NCI-H2029 treated with DMSO at 0.1 percent for 48 hours (cell line): ENCODE measurements at regions not wholly inside any gene's neighbourhood (a gene's known extent, or its start where the extent isn't known, plus 50 kb on each side); places are given as distances from the start of the nearest gene placed in this dataset.
"Not testable (repeated sequence)": the region's sequence is repeated elsewhere in the genome, so short reads cannot be mapped to it uniquely, and the experiment has no call there.

Experiments used
- DNase-seq: peaks from one replicate; lab custom pipeline; 2025; lab: John Stamatoyannopoulos, UW

DNA sequence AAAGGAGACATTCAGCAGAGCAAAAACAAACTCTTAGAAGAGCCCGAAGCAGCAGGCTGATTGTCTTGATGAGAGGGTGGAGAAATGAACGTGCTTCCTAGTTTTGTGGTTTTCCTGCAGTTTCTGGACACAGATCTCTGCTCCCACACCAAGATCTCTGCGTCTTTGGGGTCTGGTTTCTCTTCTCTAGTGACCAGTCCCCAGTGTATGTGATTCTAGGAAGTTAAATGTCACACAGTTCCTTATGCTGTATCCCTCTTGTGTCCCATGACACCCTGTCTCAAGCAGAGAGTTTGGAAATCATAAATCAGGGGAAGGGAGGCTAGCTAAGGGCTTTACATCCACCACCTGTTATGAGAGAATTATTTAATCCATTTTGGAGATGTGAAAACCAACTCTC is 55.4 kb upstream of the KLF14 start:
- no peak for DNase-seq

DNA sequence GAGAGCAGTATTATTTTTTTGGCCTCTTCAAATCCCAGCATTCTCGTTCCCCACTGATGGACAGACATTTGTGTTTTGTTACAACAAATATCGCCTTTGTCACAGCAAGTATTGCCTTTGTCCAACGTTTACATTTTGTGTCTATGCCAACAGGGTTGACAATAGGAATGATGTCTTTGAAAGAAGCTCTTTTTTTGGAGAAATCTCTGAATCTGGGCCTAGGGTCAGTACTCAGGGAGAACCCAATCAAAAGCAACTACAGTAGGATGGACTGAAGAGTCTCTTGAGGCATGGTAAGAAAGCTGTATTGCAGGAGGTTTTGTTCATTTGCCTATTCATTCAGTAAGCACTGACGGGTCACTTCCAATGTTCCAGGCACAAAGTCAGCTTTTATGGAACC is 57.7 kb upstream of the KLF14 start:
- no peak for DNase-seq

DNA sequence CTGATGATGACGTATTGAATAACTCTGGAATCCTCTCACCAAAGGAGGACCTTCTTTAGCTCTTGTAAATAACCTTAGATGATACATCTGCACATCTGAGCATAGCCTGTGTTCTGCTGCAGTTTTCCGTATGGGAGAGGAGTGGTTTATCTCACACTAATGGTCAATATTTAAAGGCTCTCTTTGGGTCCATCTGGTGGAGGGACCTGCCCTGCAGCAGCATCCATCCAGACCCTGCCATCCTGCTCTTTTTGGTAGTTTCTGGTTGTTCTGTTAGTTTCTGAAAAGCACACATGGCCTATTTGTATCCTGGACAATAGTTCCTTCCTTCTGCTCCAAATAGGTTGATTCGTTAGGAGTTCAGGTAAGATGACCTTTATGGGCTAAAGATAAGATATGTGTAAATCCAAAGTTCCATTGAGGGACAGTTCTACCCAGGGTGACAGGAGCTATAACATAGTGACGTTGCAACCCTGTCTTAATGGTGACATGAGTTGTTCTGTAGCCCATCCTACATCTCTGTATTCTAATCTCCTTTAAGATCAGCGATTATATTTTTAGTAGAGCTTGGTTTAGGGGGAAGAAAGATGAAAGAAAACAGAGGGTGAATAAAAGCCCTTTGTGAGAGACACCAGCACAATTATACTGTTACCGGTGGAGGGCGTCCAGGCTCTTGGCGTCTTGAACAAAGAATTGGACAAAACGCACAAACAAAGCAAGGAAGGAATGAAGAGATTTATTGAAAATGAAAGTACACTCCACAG is 60.0 kb upstream of the KLF14 start:
- DNase-seq = no peak

DNA sequence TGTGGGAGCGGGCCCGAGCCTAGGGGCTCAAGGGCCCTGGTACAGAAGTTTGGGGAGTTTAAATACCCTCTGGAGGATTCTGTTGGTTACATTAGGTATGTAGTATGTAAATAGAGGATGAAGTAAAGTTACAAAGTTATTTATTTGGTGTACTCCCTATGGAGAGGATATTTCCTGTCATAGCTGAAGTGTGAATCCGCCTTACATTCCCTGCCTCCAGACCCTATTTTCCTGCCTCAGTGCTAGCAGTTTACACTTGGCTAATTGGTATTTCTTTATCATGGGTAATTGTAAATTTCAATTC is 60.6 kb upstream of the KLF14 start:
- DNase-seq = no peak

DNA sequence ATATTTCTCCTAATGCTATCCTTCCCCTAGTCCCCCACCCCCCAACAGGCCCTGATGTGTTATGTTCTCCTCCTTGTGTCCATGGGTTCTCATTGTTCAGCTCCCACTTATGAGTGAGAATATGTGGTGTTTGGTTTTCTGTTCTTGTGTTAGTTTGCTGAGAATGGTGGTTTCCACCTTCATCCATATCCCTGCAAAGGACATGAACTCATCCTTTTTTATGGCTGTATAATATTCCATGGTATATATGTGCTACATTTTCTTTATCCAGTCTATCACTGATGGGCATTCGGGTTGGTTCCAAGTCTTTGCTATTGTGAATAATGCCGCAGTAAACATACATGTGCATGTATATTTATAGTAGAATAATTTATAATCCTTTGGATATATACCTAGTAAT is 62.4 kb upstream of the KLF14 start:
- DNase-seq = not testable (repeated sequence)

DNA sequence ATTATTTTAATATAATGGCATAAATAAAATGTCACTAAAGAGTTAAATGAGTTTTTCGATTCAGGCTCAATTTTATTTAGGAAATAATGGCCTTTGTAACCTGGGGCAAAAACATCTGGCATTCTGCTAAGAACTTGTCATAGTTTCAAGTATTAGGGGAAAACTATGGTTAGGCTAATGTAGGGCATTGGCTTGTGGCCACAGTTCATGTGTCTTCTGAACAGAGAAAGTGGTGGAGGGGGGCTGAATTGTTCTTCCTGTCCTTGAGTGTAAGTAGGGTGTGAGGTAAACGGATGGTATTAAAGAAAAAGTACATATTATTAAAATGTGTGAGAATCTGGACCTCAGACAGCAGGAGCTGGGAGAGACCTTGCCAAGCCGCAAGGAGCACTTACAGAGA is 69.1 kb upstream of the KLF14 start:
- no peak for DNase-seq

DNA sequence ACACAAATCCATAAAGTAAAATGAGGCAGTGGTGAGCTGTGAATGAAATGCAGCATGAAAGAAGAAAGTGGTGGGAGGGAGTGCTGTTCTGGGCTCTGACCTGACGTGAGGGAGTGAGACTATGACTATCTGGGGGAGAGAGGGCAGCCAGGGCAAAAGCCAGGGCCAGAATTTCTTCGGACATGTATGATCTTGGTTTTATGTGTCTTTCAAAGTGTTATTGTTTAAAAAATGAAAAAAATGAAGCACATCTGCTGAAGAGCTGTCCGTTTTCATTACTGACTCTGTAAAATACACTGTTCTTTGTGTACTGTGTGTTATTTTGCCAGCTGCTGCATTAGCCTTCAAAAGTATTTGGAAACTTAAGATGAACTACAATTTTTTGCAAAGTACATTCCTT is 70.2 kb upstream of the KLF14 start:
- no peak for DNase-seq

DNA sequence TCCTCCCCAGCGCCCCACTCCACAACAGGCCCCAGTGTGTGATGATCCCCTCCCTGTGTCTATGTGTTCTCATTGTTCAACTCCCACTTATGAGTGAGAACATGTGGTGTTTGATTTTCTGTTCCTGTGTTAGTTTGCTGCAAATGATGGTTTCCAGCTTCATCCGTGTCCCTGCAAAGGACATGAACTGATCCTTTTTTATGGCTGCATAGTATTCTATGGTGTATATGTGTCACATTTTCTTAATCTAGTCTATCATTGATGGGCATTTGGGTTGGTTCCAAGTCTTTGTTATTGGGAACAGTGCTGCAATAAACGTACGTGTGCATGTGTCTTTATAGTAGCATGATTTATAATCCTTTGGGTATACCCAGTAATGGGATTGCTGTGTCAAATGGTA is 78.8 kb upstream of the KLF14 start:
- not testable (repeated sequence) for DNase-seq

DNA sequence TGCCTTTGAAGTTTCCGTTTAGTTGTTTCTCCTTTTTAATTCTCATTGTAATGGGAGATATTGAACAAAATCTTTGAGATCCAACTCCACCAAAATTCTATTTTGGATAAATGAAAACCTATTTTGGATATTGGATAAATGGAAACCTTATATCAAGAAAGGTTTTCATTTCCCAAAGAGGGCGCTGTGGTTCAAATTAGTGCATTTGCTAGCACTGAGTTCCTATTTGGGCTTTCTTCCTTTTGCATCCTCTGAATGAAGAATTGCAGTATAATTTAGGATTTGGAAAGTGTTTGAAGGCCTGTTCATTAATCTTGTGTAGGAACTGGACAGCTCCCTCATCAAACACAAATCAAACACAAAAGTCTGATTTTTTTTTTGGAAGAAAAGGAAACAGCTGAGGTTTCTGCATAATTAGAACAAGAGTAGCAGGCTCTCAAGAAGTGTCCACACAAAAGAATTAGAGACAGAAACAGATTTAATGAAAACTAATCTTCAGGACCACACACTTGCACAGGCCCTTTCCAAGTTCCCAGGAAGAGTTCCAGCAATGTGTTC is 80.8 kb upstream of the KLF14 start:
- DNase-seq = no peak

DNA sequence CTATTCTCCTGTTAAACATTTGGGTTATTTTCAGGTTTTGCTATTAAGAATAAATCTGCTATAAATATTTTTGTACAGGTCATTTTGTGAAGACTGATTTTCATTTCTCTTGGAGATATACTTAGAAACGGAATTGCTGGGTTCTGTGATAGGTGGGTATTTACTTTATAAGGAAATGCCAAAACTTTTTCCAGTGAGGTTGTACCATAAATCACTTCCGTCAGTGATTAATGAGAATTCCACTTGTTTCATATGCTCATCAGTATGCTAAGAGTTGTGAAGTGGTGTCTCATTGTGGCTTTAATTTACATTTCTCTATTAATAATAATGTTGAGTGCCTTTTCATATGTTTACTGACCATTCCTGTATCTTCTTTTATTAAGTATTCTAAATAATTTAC is 84.0 kb upstream of the KLF14 start:
- no peak for DNase-seq

DNA sequence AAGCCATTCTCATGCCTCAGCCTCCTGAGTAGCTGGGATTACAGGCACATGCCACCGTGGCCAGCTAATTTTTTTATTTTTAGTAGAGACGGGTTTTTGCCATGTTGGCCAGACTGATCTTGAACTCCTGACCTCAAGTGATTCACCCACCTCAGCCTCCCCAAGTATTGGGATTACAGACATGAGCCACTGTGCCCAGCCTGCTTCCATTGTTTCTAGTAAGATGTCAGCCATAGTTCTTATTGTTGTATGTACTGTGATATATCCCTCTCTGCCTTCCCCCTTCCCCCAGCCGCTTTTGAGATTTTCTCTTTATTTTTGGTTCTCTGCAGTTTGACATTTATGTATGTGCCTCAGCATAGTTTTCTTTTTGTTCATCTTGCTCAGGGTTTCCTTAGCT is 87.9 kb upstream of the KLF14 start:
- DNase-seq = no peak

DNA sequence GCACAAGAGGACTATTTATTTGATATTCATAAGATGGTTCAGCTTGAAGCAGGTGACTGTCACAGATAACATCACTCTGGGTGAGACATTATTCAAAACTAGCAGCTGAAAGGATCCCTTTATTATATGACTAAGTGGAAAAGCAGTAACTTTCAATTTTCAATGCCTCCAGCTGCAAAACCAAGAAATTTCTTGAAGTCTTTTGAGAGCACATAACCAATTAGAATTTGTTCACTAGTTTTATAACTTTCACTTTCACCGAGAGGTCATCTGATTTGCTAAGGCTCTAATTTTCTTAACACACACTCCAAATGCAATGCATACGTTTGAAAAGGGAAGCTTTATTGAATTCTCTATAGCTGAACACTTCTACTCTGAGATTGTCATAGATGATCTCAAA is 88.6 kb upstream of the KLF14 start:
- DNase-seq = no peak

DNA sequence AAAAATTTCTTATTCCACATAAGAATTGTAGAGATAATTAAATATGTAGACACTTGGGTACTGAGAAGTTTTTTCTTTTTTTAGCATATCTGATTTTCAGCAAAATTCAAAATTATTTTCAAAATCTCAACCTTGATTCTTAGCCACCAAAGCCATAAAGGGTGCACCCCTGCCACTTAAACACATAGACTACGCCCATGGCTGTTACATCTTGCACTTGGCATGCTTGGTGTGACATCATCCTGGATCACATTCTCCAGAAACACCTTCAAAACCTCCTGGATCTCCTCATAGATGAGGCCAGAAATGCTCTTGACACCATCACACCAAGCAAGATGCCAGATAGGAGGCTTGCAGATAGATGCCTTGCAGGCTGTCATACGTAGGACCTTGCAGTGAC is 89.1 kb upstream of the KLF14 start:
- DNase-seq = no peak

DNA sequence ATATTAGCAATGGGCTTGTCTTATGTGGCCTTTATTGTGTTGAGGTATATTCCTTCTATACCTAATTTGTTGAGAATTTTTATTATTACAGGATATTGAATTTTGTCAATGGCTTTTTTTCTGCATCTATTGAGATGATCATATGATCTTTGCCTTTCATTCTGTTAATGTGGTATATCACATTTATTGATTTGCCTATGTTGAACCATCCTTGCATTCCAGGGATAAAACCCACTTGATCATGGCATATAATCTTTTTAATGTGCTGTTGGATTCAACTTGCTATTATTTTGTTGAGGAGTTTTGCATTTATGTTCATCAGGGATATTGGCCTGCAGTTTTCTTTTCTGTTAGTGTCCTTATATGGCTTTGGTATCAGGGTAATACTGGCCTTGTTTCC is 91.8 kb upstream of the KLF14 start:
- no peak for DNase-seq

DNA sequence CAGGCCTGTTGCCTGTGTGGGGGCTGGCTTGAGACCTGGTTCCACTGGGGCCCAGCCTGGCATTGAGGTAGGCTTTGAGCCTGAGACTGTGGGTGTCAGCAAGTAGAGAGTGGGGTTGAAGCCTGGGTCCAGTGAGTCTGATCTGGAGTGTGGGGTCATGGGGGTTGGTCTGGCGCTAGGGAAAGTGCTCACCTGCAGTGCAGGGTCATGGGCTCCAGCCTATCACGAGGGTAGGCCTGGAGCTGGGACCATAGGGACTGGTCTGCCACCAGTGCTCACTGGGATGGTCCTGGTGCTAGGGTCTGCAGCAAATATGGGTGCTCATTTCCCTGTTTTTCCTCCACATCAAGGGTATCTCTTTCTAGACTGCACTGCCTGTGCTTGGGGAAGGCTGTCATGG is 95.4 kb upstream of the KLF14 start:
- DNase-seq = no peak

DNA sequence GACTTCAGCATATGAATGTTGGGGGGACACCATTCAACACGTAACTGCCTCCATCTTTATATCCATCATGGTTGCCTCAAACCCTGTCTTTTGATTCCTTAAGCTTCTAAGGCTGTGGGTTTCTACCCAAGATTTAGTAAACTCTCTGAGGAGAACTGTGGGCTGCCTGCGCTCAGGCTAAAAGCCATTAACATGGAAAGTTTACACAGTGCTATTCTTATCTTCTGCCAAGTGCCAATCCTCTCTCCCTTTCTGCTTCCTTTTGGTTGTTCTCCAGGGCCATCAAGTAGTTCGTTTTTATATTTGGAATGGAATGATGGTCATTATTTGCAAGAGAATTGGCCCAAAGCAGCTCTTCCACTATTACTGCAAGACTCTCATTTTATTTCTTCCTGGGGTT is 97.3 kb upstream of the KLF14 start:
- no peak for DNase-seq

DNA sequence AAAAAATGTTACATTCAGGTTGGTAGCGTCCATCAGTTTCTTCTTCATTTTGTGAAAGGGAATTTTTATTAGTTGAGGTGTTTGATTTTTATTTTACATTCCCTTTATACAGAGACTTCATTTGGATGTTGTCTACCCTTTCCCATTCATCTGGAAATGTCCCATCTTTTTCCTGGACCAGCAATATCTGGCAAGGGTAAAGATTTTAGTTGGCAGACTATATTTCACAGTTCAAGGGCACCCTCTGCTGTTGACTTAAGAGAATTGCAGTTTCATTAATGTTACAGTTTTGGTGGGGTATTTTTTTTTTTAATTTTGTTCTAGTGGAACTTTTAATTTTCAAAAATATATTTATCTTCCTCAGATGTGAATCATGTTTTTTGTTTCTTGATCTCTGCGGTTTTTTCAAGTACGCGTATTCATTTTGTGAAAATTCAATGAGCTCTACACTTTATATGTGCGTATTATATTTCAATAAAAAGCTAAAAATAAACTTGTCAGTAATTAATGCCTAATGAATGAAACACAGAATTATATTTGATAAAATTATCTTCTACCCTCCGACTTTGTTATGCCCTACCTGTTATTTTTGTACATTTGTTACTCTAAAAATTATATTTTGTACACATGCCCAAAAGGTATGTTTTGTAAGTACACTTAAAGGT is 97.9 kb upstream of the KLF14 start:
- DNase-seq = no peak

DNA sequence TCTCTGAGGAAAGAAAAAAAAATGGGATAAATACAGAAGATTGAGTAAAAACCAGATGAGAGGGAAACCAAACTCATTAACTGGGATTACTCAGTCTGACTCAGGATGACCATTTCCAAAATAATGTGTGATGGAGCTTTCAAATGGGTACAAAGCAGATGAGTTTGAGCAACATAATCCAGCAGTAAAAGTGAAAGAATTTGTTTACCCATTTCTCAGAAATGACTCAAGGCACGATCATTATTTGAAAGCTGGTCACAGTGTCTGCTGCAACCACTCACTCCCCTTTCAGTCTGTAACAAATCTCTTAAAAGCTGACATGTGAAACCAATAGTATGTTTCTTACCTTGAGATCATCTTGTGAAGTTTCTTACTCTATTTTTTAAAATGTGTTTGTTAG is 104.7 kb upstream of the KLF14 start:
- no peak for DNase-seq

DNA sequence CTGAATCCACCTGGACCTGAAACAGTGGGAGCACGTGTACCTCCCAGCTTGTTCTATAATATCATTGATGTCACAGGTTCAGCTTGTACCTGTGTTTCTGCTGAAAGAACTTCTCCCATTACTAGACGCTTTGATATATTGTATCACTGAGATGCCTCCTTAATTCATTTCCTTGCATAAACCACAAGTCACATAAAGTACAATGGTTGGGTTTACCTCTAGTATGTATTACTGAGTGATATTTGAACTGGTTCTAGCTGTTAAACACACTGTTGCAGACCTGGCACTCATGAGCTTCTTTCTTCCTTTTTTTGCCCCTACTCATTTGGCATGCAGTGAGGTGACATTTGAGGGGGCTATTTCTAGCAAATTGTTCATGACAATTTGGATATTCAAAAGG is 106.6 kb upstream of the KLF14 start:
- DNase-seq = no peak

DNA sequence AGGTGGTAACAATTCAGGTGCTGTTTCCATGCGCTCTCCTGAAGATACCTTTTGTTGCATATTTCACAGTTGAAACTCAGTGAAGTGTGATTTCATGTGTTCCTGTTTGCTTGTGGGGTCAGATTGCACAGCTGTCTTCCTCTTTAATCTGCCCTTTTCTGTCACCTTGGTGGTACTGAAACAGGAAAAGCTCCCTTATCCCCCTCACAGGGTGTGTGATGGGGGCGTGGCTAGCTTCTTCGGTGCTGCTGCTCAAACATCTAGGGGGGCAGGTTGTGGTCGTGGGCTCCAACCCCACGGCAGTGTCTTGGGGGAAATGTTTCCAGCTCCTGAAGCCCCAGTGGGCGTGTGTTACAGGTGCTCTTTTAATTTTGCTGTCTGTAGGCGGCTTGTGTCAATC is 107.4 kb upstream of the KLF14 start:
- DNase-seq = no peak

DNA sequence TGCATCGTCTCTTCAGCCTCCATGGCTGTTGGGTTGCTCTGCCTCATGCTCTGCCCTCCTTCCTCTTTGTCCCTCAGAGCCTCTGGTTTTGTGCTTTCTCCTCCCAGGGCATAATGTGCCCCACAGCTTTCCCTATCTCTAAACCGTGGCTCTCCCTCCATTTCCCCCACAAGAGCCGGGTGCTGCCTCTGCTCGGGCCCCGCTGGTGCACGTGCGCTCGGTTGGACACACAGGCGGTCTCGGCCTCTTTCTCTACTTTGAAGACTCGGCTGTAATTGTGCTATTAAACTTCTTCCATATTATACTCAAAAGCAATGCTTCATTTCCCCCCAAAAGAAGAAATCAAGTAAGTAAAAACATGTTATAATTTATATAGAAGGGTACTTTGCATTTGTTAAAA is 109.7 kb upstream of the KLF14 start:
- no peak for DNase-seq

DNA sequence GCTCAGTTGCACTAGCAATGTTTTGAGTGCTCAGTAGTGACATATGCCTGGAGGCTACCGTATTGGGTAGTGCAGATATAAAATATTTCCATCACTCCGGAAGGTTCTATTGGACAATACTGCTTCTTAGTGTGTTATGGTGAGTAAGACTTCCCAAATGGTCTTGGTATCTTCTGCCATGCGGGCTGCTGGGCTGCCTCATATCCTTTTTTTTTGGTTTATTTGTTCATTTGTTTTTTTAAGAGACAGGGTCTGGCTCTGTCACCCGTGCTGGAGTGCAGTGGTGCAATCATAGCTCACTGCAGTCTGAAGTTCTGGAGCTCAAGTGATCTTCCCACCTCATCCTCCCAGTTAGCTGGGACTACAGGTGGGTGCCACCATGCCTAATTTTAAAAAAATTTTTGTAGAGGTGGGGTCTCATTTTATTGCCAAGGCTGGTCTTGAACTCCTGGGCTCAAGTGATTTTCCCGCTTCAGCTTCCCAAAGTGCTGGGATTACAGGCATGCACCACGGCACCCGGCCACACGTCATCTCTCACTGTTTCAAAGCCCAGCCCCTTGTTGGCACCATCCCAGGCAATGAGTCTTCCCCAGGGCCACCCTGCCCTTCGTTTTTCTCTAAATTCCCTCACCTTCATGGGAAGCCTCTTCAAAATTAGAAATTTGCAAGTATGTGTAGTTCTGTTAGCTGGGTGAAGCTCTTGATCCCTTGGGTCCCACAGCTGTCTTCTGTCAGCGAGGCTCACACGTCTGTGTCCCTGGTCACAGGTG is 111.0 kb upstream of the KLF14 start:
- no peak for DNase-seq

DNA sequence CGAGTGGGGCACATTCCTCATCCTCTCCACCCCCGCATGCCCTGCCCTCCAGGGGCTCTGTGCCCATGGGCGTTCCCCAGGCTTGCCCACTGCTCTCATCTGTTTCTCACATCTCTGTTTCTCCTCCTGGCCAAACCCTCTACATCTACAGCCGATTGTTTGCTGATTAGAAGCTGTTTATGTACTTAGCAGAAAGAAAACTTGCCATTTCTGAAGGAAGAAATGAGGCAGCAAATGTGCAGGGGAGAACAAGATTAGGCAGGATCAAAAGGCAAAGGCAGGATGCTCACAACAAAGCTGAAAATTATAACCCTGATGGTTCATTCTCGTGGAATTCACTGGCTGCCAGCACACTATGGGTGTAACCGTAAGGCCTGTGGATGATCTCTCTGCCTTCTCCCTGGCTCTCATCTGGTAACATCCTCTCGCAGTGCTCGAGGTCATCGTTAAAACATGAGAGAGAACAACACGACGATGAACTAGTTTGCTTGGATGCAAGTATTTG is 111.6 kb upstream of the KLF14 start:
- DNase-seq = no peak
